ENCODE measurements at regions not wholly inside any gene's neighbourhood (a gene's known extent, or its start where the extent isn't known, plus 50 kb on each side); places are given as distances from the start of the nearest gene placed in this dataset.
A peak's percentile ranks its signal among the peaks of the same experiment; 100 is the strongest.
"Not testable (repeated sequence)": the region's sequence is repeated elsewhere in the genome, so short reads cannot be mapped to it uniquely, and the experiment has no call there.

- DNase-seq = no peak
Observed at GRCh38 chr5:110258460-110259216, 467.8 kb downstream of the TMEM232 start.

- DNase-seq = no peak
Observed at GRCh38 chr5:110262749-110263148, 463.7 kb downstream of the TMEM232 start.

- no peak for DNase-seq
Observed at GRCh38 chr5:110264661-110265060, 461.8 kb downstream of the TMEM232 start.

- no peak for DNase-seq
Observed at GRCh38 chr5:110265162-110265561, 461.3 kb downstream of the TMEM232 start.

- no peak for DNase-seq
Observed at GRCh38 chr5:110267714-110268113, 458.8 kb downstream of the TMEM232 start.

- no peak for DNase-seq
Observed at GRCh38 chr5:110268283-110268682, 458.2 kb downstream of the TMEM232 start.

- no peak for DNase-seq
Observed at GRCh38 chr5:110268985-110269384, 457.5 kb downstream of the TMEM232 start.

GRCh38 chr5:110269478-110270142 lies 456.9 kb downstream of the TMEM232 start:
- no peak for DNase-seq

- no peak for DNase-seq
Observed at GRCh38 chr5:110275878-110276277, 450.6 kb downstream of the TMEM232 start.

GRCh38 chr5:110278449-110278848 lies 448.0 kb downstream of the TMEM232 start:
- not testable (repeated sequence) for DNase-seq

- not testable (repeated sequence) for DNase-seq
Observed at GRCh38 chr5:110284121-110284520, 442.4 kb downstream of the TMEM232 start.

- no peak for DNase-seq
Observed at GRCh38 chr5:110288766-110289511, 437.5 kb downstream of the TMEM232 start.

GRCh38 chr5:110289512-110289810 lies 437.0 kb downstream of the TMEM232 start:
- no peak for DNase-seq

- no peak for DNase-seq
Observed at GRCh38 chr5:110290542-110290941, 435.9 kb downstream of the TMEM232 start.

GRCh38 chr5:110294281-110294680 lies 432.2 kb downstream of the TMEM232 start:
- DNase-seq = no peak

GRCh38 chr5:110297152-110297670 lies 429.3 kb downstream of the TMEM232 start:
- no peak for DNase-seq

GRCh38 chr5:110304176-110304575 lies 422.3 kb downstream of the TMEM232 start:
- no peak for DNase-seq

- DNase-seq = no peak
Observed at GRCh38 chr5:110306650-110307049, 419.8 kb downstream of the TMEM232 start.

GRCh38 chr5:110309222-110309621 lies 417.2 kb downstream of the TMEM232 start:
- DNase-seq = no peak

- DNase-seq = not testable (repeated sequence)
Observed at GRCh38 chr5:110316566-110316965, 409.9 kb downstream of the TMEM232 start.

- peak; percentile 20 for DNase-seq
Observed at GRCh38 chr5:110321117-110321516, 405.4 kb downstream of the TMEM232 start.

GRCh38 chr5:110323357-110323756 lies 403.1 kb downstream of the TMEM232 start:
- DNase-seq = no peak

GRCh38 chr5:110323832-110324231 lies 402.6 kb downstream of the TMEM232 start:
- no peak for DNase-seq

GRCh38 chr5:110324876-110325275 lies 401.6 kb downstream of the TMEM232 start:
- DNase-seq = no peak
